ENCODE measurements at regions not wholly inside any gene's neighbourhood (a gene's known extent, or its start where the extent isn't known, plus 50 kb on each side); places are given as distances from the start of the nearest gene placed in this dataset.

- DNase-seq (ENCODE audit: low read depth in 4 of 4, low spot score in 3 of 4): no peak
Measured at GRCh38 chr5:88490874-88491273, 222.2 kb upstream of the TMEM161B start.

- no peak for DNase-seq (ENCODE audit: low read depth in 4 of 4, low spot score in 3 of 4)
Measured at GRCh38 chr5:88489364-88489763, 220.7 kb upstream of the TMEM161B start.

DNA sequence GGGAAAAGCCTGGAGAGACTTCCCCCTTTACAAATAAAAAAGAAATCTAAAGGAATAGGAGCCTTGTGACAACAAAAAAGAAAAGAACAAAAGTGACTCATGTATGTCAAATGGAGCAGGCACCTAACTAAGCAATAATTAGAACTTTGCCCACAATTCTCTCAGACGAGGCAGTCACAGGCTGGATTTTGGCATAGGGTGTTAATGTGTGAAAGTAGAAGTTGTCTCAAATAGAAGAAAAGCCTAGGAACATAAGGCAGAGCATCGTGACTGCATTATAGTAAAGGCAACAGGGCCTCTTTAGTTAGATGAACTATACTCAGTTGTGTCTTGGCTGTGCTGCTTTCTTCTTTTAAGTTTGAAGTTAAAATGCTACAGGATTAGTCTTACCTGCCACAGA, 219.9 kb upstream of the TMEM161B start:
- no peak for DNase-seq (ENCODE audit: low read depth in 4 of 4, low spot score in 3 of 4)

GRCh38 chr5:88488130-88488529, 219.5 kb upstream of the TMEM161B start:
- DNase-seq (ENCODE audit: low read depth in 4 of 4, low spot score in 3 of 4): no peak

DNA sequence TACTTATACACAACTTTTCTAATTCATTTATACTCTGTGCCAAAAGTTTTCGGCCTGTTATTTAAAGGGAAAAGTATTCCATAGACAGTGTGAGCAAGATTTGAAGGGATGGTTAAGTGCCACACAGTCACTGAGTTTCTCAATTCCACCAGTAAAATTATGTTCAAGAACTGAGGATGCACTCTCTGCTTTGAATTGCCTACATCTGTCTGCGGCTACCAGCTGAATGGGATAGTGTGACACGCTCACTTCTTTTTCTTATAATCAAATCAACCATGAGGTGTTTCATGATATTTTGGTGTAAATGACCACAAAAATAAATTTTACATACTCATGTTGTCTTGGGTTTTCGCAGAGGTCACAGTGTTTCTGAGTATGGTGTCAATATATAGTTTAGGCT, 218.4 kb upstream of the TMEM161B start:
- DNase-seq (ENCODE audit: low read depth in 4 of 4, low spot score in 3 of 4): no peak

- no peak for DNase-seq (ENCODE audit: low read depth in 4 of 4, low spot score in 3 of 4)
Measured at GRCh38 chr5:88486431-88486830, 217.8 kb upstream of the TMEM161B start.

DNA sequence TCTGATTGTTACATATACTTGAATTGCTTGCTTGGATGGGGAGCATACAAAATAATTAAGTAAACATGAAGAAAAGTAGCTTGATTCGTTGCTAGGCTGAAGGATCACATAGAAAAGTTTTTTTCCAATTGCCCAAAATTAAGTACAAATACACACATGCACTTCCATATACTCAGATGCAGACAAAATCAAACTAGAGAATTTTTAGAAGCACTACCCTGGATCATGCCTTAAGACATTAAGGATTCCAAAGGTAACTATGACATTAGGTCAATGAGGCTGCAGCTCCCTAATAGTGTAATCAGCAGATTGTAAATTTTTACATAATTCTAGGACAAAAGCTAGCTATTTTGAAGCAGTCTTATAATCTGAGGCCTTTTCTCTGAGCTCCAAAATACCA, 216.9 kb upstream of the TMEM161B start:
- no peak for DNase-seq (ENCODE audit: low read depth in 4 of 4, low spot score in 3 of 4)

DNA sequence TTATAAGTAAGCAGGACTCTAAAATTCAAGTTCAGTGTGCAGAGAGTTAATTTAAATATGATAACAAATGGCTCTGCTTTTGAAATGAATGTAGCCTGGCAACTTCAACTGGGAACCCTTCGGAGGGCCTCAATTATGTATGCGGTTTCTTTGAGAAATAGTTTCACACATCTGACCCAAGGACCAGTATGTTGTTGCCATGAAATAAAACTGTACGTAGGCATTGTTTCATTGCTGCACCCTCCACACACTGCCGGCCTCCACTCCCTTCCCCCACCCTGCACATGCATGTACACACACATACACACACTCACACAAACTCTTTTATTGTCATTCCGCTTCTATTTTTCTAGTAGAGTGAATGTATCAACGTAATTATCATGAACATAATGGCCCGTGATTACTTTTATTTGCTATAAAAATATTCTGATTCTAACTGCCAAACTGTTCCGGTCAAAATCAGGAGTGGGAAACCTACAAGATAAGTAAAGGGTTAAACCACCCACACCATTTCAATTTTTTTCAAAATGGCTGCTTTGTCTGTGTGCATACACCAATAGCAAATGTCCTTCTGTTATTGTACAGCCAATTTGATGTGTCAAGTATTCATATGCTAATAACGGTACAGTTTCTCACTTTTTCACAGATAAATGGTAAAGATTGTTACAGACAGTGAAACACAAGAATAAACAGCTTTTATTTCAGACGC, 215.5 kb upstream of the TMEM161B start:
- DNase-seq (ENCODE audit: low read depth in 4 of 4, low spot score in 3 of 4): no peak

- no peak for DNase-seq (ENCODE audit: low read depth in 4 of 4, low spot score in 3 of 4)
Measured at GRCh38 chr5:88480801-88481499, 212.3 kb upstream of the TMEM161B start.

- no peak for DNase-seq (ENCODE audit: low read depth in 4 of 4, low spot score in 3 of 4)
Measured at GRCh38 chr5:88480245-88480644, 211.6 kb upstream of the TMEM161B start.

DNA sequence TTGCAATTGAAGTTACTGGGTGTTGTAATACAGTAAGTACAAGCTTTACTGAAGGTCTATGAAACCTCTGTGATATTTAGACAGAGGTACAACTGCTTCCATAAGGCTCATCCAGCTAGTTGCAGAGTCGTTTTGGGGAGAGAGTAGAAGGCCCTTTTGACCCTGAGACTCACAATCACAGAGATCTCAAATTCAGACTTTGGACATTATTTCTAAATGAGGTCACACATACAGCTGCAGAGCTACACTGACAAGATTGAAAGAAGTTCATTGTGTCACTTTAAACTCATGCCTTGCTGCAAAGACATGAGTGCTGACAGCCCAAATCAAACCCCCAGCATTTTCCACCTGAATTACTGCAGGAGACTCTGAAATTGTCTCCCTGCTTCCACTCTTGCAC, 205.9 kb upstream of the TMEM161B start:
- no peak for DNase-seq (ENCODE audit: low read depth in 4 of 4, low spot score in 3 of 4)

GRCh38 chr5:88470745-88471144, 202.1 kb upstream of the TMEM161B start:
- DNase-seq (ENCODE audit: low read depth in 4 of 4, low spot score in 3 of 4): no peak

DNA sequence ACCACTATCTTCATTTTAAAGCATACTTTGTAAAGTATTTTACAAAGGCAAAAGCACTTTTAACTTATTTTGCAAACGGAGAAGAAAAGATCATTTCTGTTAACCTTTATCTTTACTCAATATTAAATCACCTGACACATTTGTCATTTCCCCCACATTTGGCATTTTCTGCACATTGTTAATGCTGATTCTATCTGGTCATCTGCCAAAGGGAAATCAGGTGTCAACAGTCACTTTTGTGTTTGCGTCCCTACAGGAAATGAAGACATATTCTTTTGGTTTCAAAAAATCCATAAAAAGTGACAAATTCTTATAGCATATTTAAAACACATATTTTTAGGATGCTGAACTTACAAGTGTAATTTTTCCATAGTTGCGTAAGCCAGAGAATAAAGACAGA, 191.3 kb upstream of the TMEM161B start:
- no peak for DNase-seq (ENCODE audit: low read depth in 4 of 4, low spot score in 3 of 4)

DNA sequence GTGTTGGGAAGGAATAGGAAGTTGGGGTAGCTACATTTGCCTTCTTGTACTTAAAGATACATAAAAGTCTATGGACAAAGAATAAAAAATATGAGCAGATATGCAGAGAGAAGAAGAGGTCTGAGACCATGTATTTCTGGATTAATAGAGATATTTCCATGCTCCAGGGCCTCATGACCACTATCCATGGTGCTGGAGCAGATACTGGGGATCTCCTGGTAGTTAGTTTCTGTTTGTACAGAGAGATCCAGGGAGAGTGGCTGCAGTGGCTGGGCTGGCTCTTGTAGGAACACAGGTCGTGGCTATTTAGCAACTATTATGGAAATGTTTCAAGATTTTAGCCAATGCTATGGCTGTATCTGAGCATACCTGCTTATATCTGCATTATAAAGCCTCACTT, 184.2 kb upstream of the TMEM161B start:
- DNase-seq (ENCODE audit: low read depth in 4 of 4, low spot score in 3 of 4): no peak

DNA sequence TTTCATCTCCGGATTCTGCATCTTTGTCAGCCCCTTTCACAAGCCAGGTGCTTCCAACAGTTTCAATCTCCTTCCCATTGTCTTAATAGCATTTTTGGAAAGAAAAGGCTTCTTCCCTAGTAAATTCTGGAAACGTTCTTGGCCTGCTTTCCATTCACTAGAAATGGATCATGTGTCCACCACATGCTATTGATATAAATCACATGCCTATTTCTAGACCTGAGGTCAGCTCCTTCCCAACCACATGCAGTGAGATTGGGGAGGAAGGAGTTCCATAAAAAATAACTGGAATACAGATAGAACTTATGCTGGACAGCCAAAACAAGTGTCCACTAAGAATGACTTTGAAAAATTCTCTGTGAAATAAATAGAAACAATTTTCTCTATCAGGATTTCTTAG, 181.6 kb upstream of the TMEM161B start:
- no peak for DNase-seq (ENCODE audit: low read depth in 4 of 4, low spot score in 3 of 4)

DNA sequence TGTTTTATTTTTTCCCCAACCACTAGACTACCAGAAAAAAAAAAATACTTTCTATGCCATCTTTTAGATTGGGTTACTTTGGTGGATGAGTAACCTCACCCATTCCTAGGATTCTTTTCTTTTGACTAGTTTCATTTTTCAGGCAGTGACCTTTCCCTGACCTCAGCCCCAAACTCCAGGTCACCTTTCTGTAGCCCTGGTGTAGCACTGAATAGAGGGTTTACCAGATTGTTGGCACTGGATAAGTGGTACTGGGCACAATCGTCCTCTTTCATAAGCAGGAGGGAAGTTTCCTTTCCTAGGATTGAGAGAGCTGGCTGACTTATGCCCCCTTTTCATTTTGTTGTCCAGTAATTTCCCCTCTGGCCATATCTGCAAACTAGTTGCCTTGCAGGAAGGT, 169.4 kb upstream of the TMEM161B start:
- DNase-seq (ENCODE audit: low read depth in 4 of 4, low spot score in 3 of 4): no peak

- no peak for DNase-seq (ENCODE audit: low read depth in 4 of 4, low spot score in 3 of 4)
Measured at GRCh38 chr5:88436290-88436689, 167.6 kb upstream of the TMEM161B start.

DNA sequence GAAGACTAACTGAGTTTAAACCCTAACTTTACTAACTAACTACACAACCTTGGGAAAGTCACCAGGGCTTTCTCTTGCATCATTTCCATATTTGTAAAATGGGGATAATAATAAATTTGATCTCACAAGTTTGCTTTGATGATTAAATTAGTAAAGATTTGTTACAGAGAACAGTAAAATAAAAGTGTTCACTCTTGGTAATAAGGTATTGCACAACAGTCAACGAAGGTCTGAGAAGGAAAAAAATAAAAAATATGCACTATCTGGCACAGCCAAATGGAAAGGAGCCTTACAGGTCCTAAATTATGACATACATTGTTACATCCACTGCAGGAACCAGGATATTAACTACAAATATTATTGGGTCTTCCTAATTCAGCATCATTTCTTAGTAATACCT, 160.0 kb upstream of the TMEM161B start:
- no peak for DNase-seq (ENCODE audit: low read depth in 4 of 4, low spot score in 3 of 4)

DNA sequence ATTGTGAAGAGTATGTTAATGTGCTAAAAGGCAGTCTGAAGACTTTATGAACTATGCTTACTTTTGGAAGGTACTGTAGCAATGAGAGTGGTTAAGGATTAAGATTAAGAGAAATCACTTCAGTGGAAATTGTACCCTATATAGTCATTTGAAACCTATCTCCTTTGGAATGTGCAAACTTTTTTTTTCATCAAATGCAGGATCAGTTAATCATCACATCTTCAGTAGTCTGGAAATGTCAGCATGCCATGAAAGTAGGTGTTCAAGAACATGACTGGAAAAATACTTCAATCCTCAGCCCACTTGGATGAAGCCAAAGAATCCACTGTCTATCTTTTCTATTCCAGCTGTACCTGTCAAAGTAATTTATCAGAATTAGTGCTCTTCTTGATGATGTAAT, 157.8 kb upstream of the TMEM161B start:
- no peak for DNase-seq (ENCODE audit: low read depth in 4 of 4, low spot score in 3 of 4)

- DNase-seq (ENCODE audit: low read depth in 4 of 4, low spot score in 3 of 4): no peak
Measured at GRCh38 chr5:88425124-88425523, 156.5 kb upstream of the TMEM161B start.

GRCh38 chr5:88419931-88420330, 151.3 kb upstream of the TMEM161B start:
- DNase-seq (ENCODE audit: low read depth in 4 of 4, low spot score in 3 of 4): no peak

GRCh38 chr5:88407341-88407740, 138.7 kb upstream of the TMEM161B start:
- DNase-seq (ENCODE audit: low read depth in 4 of 4, low spot score in 3 of 4): no peak

GRCh38 chr5:88405783-88406182, 137.1 kb upstream of the TMEM161B start:
- no peak for DNase-seq (ENCODE audit: low read depth in 4 of 4, low spot score in 3 of 4)
